B cell (primary cell): ENCODE measurements at regions not wholly inside any gene's neighbourhood (a gene's known extent, or its start where the extent isn't known, plus 50 kb on each side); places are given as distances from the start of the nearest gene placed in this dataset.

Experiments
- ATAC-seq: fragments of 200-7000 bp; cut with Tn5 transposase; one replicate; pipeline ENCODE4 v1.10.0; 2021; ENCODE audit warnings: low read depth, mild to moderate bottlenecking, moderate number of reproducible peaks, moderate library complexity
- CTCF ChIA-PET: fragments of 350-600 bp; sonication (Branson Sonifier 250); formaldehyde crosslinking; loops from one replicate; lab custom pipeline; 2021; ENCODE audit warnings: antibody characterized with exemption, inconsistent platforms; lab: Charles Lee
- POLR2A ChIA-PET: fragments of 350-600 bp; sonication (Branson Sonifier 250); formaldehyde crosslinking; loops from one replicate; lab custom pipeline; 2021; ENCODE audit warnings: antibody characterized with exemption; lab: Charles Lee
- DNase-seq: peaks from one replicate; pipeline ENCODE4 v3.0.0; 2013
- H2AFZ ChIP-seq: 2 replicates; pipeline ENCODE4 v1.6.1; 2012; ENCODE audit warnings: mild to moderate bottlenecking, low read depth, low read length; ENCODE audit not compliant: insufficient read depth, poor library complexity, severe bottlenecking
- H3K27ac ChIP-seq, 2 donors: 1 replicate in 1 of 2; 2 replicates in 1 of 2; pipeline ENCODE4 v1.5.1; 2012 to 2013; ENCODE audit warnings: low read length in 2 of 2, mild to moderate bottlenecking in 2 of 2, moderate library complexity in 1 of 2
- H3K27me3 ChIP-seq, 4 experiments: fragments of 200-600 bp in 1 of 4; sonication (generic) in 1 of 4; replicated peaks in 1 of 4; 1 replicate in 2 of 4; 2 replicates in 2 of 4; pipeline versions ENCODE4 v1.6.1 to v1.7.0; 2013 to 2016; ENCODE audit warnings: low read length in 3 of 4, mild to moderate bottlenecking in 2 of 4, mixed read lengths in 1 of 4, moderate library complexity in 1 of 4; ENCODE audit not compliant: insufficient read depth in 4 of 4, control insufficient read depth in 3 of 4; ENCODE audit errors: control extremely low read depth in 1 of 4
- H3K36me3 ChIP-seq, 2 experiments: replicated peaks in 1 of 2; 1 replicate in 1 of 2; 2 replicates in 1 of 2; pipeline versions ENCODE4 v1.6.1 to v1.7.1; 2013; ENCODE audit warnings: low read length in 1 of 2; ENCODE audit not compliant: insufficient read depth in 2 of 2, control insufficient read depth in 1 of 2; ENCODE audit errors: control extremely low read depth in 1 of 2, extremely low read depth in 1 of 2
- H3K4me1 ChIP-seq, 2 donors: fragments of 200-600 bp in 1 of 2; sonication (generic) in 1 of 2; 1 replicate in 1 of 2; 2 replicates in 1 of 2; pipeline versions ENCODE4 v1.5.1 to v1.6.1; 2013 to 2017; ENCODE audit warnings: low read length in 2 of 2; ENCODE audit not compliant: control insufficient read depth in 2 of 2, insufficient read depth in 2 of 2
- H3K4me2 ChIP-seq: replicated peaks from 2 replicates; pipeline ENCODE3; 2012; ENCODE audit warnings: mild to moderate bottlenecking, low read depth, low read length; ENCODE audit not compliant: poor library complexity, severe bottlenecking
- H3K4me3 ChIP-seq, 5 experiments: fragments of 200-600 bp in 1 of 5; sonication (generic) in 1 of 5; 1 replicate in 3 of 5; 2 replicates in 2 of 5; pipeline versions ENCODE4 v1.5.1 to v1.7.0; 2011 to 2016; ENCODE audit warnings: low read length in 4 of 5, mild to moderate bottlenecking in 4 of 5, low read depth in 2 of 5, control low read depth in 1 of 5, moderate library complexity in 1 of 5; ENCODE audit not compliant: insufficient read depth in 1 of 5; ENCODE audit errors: control extremely low read depth in 1 of 5, extremely low read depth in 1 of 5
- H3K79me2 ChIP-seq: fragments of 200-600 bp; sonication (generic); one replicate; pipeline ENCODE4 v1.6.0; 2016; ENCODE audit warnings: low read length; ENCODE audit not compliant: control insufficient read depth, insufficient read depth
- H3K9ac ChIP-seq: fragments of 200-600 bp; sonication (generic); 2 replicates; pipeline ENCODE4 v1.6.1; 2017; ENCODE audit warnings: mild to moderate bottlenecking, low read length, moderate library complexity
- H3K9me3 ChIP-seq, 3 donors: one replicate each; pipeline versions ENCODE4 v1.6.1 to v1.7.1; 2013; ENCODE audit warnings: low read length in 2 of 3; ENCODE audit not compliant: control insufficient read depth in 2 of 3, insufficient read depth in 1 of 3; ENCODE audit errors: control extremely low read depth in 1 of 3
- H4K20me1 ChIP-seq: 2 replicates; pipeline ENCODE4 v1.6.0; 2012; ENCODE audit warnings: mild to moderate bottlenecking, low read length; ENCODE audit not compliant: insufficient read depth, control insufficient read depth, poor library complexity, severe bottlenecking
- H3K27ac Mint-ChIP-seq: one replicate; pipeline ENCODE4 v1.8.0; 2021; ENCODE audit warnings: mixed read lengths
- H3K27me3 Mint-ChIP-seq: one replicate; pipeline ENCODE4 v1.8.0; 2021; ENCODE audit warnings: mixed read lengths
- H3K4me1 Mint-ChIP-seq: one replicate; pipeline ENCODE4 v1.8.0; 2021; ENCODE audit warnings: mixed read lengths
- H3K4me3 Mint-ChIP-seq: one replicate; pipeline ENCODE4 v1.8.0; 2021; ENCODE audit warnings: mixed read lengths
- H3K9me3 Mint-ChIP-seq: one replicate; pipeline ENCODE4 v1.8.0; 2022; ENCODE audit warnings: mixed read lengths; ENCODE audit not compliant: insufficient read depth
- EZH2 ChIP-seq: IDR thresholded peaks from 2 replicates; pipeline ENCODE4 v1.6.1; 2012; ENCODE audit warnings: borderline replicate concordance, low read depth, mild to moderate bottlenecking, moderate library complexity, low read length; ENCODE audit not compliant: insufficient read depth, poor library complexity, severe bottlenecking
- WGBS: methylation state at CpG from one replicate; pipeline ENCODE4 v1.1.5; 2013; ENCODE audit warnings: missing lambda C conversion rate; ENCODE audit not compliant: insufficient coverage; 5-methylcytosine and 5-hydroxymethylcytosine counted together
- intact Hi-C: fragments of 100-400 bp; cut with micrococcal nuclease; formaldehyde crosslinking; loops from one replicate; pipeline ENCODE4 v1.10.0; 2022
- TF ChIP-seq, protein P1 (sequence below): fragments of 200-600 bp; IDR thresholded peaks from one replicate; pipeline ENCODE4 v1.8.0; 2022; ENCODE audit warnings: antibody characterized with exemption, mild to moderate bottlenecking

GRCh38 chr20:50308513-50309279 is 118.1 kb downstream of the CEBPB start:
- Histone ChIP-seq H3K4me1 (no peaks in the 10 kb centered on the region), H2AFZ (no peak overlapping the region), H3K27ac (no peak overlapping the region), H3K9me3 (no peaks in the 10 kb centered on the region), H3K4me2 (no peak overlapping the region), H3K27me3 (peaks cover 0 to 2% (median 0%) of the 10 kb centered on the region in 4 experiments), H4K20me1 (no peaks in the 10 kb centered on the region), H3K79me2 (no peaks in the 10 kb centered on the region), H3K36me3 (no peaks in the 10 kb centered on the region), H3K9ac (no peak overlapping the region), H3K4me3 (no peak overlapping the region)
- POLR2A ChIA-PET: no interaction called here
- no peaks in the 10 kb centered on the region for H3K9me3 Mint-ChIP-seq
- TF ChIP-seq, protein P1, sequence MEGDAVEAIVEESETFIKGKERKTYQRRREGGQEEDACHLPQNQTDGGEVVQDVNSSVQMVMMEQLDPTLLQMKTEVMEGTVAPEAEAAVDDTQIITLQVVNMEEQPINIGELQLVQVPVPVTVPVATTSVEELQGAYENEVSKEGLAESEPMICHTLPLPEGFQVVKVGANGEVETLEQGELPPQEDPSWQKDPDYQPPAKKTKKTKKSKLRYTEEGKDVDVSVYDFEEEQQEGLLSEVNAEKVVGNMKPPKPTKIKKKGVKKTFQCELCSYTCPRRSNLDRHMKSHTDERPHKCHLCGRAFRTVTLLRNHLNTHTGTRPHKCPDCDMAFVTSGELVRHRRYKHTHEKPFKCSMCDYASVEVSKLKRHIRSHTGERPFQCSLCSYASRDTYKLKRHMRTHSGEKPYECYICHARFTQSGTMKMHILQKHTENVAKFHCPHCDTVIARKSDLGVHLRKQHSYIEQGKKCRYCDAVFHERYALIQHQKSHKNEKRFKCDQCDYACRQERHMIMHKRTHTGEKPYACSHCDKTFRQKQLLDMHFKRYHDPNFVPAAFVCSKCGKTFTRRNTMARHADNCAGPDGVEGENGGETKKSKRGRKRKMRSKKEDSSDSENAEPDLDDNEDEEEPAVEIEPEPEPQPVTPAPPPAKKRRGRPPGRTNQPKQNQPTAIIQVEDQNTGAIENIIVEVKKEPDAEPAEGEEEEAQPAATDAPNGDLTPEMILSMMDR: no peak
- no peak for TF ChIP-seq EZH2
- peaks cover 19% of the 10 kb centered on the region for H3K27me3 Mint-ChIP-seq
- intact Hi-C loops: no loop called here
- no peak overlapping the region for H3K27ac Mint-ChIP-seq
- no peaks in the 10 kb centered on the region for H3K4me1 Mint-ChIP-seq
- H3K4me3 Mint-ChIP-seq: no peak overlapping the region
- ATAC-seq (no peak), DNase-seq (no peak)
- 79% methylated on average over 11 of the region's 20 CpGs for WGBS
- CTCF ChIA-PET: no interaction called here

GRCh38 chr20:50309280-50309763 is 118.7 kb downstream of the CEBPB start:
- no peak overlapping the region for H3K27ac Mint-ChIP-seq
- no peak overlapping the region for H3K4me3 Mint-ChIP-seq
- Histone ChIP-seq H3K9ac (no peak overlapping the region), H4K20me1 (no peaks in the 10 kb centered on the region), H3K27me3 (peaks cover 0 to 2% (median 0%) of the 10 kb centered on the region in 4 experiments), H3K27ac (no peak overlapping the region), H3K36me3 (no peaks in the 10 kb centered on the region), H3K4me3 (no peak overlapping the region), H3K4me1 (no peaks in the 10 kb centered on the region), H3K9me3 (no peaks in the 10 kb centered on the region), H3K4me2 (no peak overlapping the region), H3K79me2 (no peaks in the 10 kb centered on the region), H2AFZ (no peak overlapping the region)
- H3K27me3 Mint-ChIP-seq: peaks cover 23% of the 10 kb centered on the region
- ChIA-PET CTCF (no interaction called here), POLR2A (no interaction called here)
- no peaks in the 10 kb centered on the region for H3K4me1 Mint-ChIP-seq
- 90% methylated on average over 6 of the region's 11 CpGs for WGBS
- no peak for ATAC-seq
- intact Hi-C loops: no loop called here
- DNase-seq: no peak
- H3K9me3 Mint-ChIP-seq: no peaks in the 10 kb centered on the region
- TF ChIP-seq, protein P1: no peak
- TF ChIP-seq EZH2: no peak
